ENCODE measurements at regions not wholly inside any gene's neighbourhood (a gene's known extent, or its start where the extent isn't known, plus 50 kb on each side); places are given as distances from the start of the nearest gene placed in this dataset.

DNA sequence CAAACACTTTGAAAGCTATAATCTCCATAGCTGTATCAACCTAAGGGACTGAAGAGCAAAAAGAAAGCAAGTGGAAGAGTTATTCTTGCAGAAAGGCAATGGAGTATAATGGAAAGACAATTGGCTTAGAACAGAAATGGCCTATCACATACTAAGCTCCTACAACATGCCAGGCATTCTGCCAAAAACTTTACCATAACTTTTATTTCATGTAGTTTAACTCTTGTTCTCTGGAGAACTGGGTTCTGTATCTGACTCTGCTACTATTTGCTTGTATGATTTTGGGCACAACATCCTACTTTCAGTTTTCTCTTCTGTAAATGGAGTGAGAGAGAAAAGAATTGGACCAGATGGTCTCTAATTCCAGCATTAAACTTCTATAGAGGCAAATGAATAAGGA is 449.1 kb downstream of the GPATCH2 start:
- DNase-seq (ENCODE audit: extremely low read depth, low read depth) = no peak
- TF ChIP-seq, protein P1, sequence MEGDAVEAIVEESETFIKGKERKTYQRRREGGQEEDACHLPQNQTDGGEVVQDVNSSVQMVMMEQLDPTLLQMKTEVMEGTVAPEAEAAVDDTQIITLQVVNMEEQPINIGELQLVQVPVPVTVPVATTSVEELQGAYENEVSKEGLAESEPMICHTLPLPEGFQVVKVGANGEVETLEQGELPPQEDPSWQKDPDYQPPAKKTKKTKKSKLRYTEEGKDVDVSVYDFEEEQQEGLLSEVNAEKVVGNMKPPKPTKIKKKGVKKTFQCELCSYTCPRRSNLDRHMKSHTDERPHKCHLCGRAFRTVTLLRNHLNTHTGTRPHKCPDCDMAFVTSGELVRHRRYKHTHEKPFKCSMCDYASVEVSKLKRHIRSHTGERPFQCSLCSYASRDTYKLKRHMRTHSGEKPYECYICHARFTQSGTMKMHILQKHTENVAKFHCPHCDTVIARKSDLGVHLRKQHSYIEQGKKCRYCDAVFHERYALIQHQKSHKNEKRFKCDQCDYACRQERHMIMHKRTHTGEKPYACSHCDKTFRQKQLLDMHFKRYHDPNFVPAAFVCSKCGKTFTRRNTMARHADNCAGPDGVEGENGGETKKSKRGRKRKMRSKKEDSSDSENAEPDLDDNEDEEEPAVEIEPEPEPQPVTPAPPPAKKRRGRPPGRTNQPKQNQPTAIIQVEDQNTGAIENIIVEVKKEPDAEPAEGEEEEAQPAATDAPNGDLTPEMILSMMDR (IDR thresholded peaks at IDR 0.05; ENCODE audit: low read depth, low read length) = no peak

DNA sequence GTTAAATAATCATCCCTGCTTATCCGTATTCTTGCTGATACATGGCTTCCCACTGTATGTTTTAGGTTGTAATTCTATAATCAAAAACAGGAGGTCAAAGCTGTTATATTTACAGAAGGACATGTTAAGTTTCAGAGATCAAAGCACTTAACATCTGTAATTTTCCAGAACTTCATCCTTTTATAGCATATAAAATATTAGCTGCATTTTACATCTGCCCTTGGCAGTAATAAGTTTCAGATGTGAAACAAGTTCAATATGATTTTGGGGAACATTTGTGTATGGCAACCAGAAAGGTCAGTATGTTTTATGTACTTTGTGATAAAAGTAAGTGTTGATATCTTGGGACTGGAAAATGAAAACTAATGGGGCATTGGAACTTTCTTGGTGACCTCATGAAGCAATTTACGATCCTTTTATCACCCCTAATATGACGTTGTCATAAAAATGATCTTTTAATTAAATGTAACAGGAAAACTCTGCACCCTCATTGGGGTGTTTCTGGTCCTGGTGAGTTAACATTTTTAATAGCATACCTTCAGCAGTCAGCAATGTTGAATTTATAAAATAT is 449.6 kb downstream of the GPATCH2 start:
- no peak for DNase-seq (ENCODE audit: extremely low read depth, low read depth)
- TF ChIP-seq, protein P1 (IDR thresholded peaks at IDR 0.05; ENCODE audit: low read depth, low read length) = no peak

GRCh38 chr1:217180443-217180842 is 450.4 kb downstream of the GPATCH2 start:
- no peak for DNase-seq (ENCODE audit: extremely low read depth, low read depth)

DNA sequence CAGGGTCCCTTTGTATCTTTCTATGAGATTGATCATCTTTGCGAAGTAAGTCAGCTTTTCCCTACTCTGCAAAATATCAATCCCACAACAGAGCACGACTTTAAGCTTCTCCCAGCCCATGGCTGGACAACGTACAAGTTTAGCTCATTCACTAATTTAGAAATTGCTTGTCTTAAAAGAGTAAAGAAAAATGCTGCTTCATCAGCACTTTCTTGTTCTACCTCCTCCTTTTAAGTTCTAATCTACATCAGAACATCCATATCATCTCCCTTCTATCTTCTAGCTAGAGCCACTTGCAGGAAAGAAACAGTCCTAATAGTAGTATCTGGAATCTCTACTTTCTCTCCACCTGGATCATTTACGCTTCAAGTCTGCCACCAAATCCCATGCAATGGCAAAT is 441.2 kb upstream of the ESRRG start:
- DNase-seq (ENCODE audit: extremely low read depth, low read depth) = no peak
- TF ChIP-seq, protein P1 (IDR thresholded peaks at IDR 0.05; ENCODE audit: low read depth, low read length) = no peak

More at GRCh38 chr1:217180443-217180842, 450.4 kb downstream of the GPATCH2 start:
- TF ChIP-seq, protein P1 (IDR thresholded peaks at IDR 0.05; ENCODE audit: low read depth, low read length) = no peak

- DNase-seq (ENCODE audit: extremely low read depth, low read depth) = no peak
- TF ChIP-seq, protein P1 (IDR thresholded peaks at IDR 0.05; ENCODE audit: low read depth, low read length) = no peak
Observed at GRCh38 chr1:217153361-217153760, 430.1 kb upstream of the ESRRG start.

DNA sequence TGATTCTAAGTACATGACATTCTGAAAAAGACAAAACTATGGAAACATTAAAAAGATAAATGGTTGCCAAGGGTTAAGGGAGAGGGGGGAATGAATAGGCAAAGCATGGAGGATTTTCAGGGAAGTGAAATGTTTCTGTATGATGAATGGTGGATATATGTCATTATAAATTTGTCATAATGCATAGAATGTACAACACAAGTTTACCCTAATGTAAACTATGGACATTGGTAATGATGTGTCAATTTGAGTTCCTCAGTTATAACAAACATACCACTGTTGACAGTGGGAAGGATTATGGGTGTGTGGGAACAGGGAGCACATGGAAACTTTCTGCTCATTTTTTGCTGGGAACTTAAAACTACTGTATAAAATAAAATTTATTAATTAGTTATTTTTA is 427.1 kb upstream of the ESRRG start:
- DNase-seq (ENCODE audit: extremely low read depth, low read depth) = no peak
- TF ChIP-seq, protein P1 (IDR thresholded peaks at IDR 0.05; ENCODE audit: low read depth, low read length) = no peak

DNA sequence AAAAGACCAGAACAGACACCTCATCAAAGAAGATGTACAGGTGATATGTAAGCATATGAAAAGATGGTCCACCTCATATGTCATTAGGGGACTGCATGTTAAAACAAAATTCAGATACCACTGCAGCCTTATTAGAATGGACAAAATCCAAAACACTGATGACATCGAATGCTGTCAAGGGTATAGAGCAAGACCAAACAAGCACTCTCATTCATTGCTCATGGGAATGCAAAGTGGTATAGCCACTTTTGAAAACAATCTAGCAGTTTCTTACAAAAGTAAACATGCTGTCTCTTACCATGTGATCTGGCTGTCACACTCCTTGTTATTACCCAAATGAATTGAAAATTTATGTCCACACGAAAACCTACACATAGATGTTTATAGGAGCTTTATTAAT is 426.6 kb upstream of the ESRRG start:
- no peak for DNase-seq (ENCODE audit: extremely low read depth, low read depth)
- TF ChIP-seq, protein P1 (IDR thresholded peaks at IDR 0.05; ENCODE audit: low read depth, low read length) = no peak
